H1 (cell line): ENCODE measurements at regions not wholly inside any gene's neighbourhood (a gene's known extent, or its start where the extent isn't known, plus 50 kb on each side); places are given as distances from the start of the nearest gene placed in this dataset.

Experiments used
- CTCF ChIA-PET: fragments of 300-600 bp; sonication (Branson Sonifier 250); formaldehyde crosslinking; loops from one replicate; lab custom pipeline; 2021; ENCODE audit not compliant: partially characterized antibody; lab: Charles Lee
- POLR2A ChIA-PET: fragments of 300-600 bp; sonication (Branson Sonifier 250); formaldehyde crosslinking; loops from one replicate; lab custom pipeline; 2021; ENCODE audit warnings: inconsistent platforms; ENCODE audit not compliant: partially characterized antibody; lab: Charles Lee
- DNase-seq, 2 experiments: peaks; one replicate each; pipeline versions ENCODE4 v3.0.0 to v3.0.0-alpha.2; 2010 to 2022; ENCODE audit warnings: low spot score in 2 of 2, low read depth in 1 of 2, mixed read lengths in 1 of 2
- FAIRE-seq: peaks from 2 replicates; lab custom pipeline; 2011; peaks lifted over from hg19 to GRCh38; lab: Jason Lieb, UNC
- H2AFZ ChIP-seq: 2 replicates; pipeline ENCODE4 v1.8.1; 2012; ENCODE audit warnings: low read length, inconsistent platforms
- H2AK5ac ChIP-seq: 2 replicates; pipeline ENCODE4 v1.6.1; 2013; ENCODE audit warnings: low read depth, low read length
- H2BK120ac ChIP-seq: replicated peaks from 2 replicates; pipeline ENCODE3; 2013; ENCODE audit warnings: low read depth, low read length, inconsistent platforms
- H2BK12ac ChIP-seq: 2 replicates; pipeline ENCODE4 v1.6.1; 2013; ENCODE audit warnings: low read depth, low read length
- H2BK15ac ChIP-seq: 2 replicates; pipeline ENCODE4 v1.6.1; 2013; ENCODE audit warnings: low read length
- H2BK20ac ChIP-seq: 2 replicates; pipeline ENCODE4 v1.6.1; 2013; ENCODE audit warnings: low read length
- H2BK5ac ChIP-seq: 2 replicates; pipeline ENCODE4 v1.6.1; 2013; ENCODE audit warnings: low read depth, low read length
- H3K14ac ChIP-seq: 2 replicates; pipeline ENCODE4 v1.6.1; 2013; ENCODE audit warnings: inconsistent platforms; ENCODE audit not compliant: insufficient read length
- H3K18ac ChIP-seq: 2 replicates; pipeline ENCODE4 v1.6.1; 2013; ENCODE audit warnings: low read length; ENCODE audit errors: extremely low read depth
- H3K23ac ChIP-seq: 2 replicates; pipeline ENCODE4 v1.6.1; 2013; ENCODE audit warnings: inconsistent platforms; ENCODE audit not compliant: insufficient read length
- H3K23me2 ChIP-seq: 2 replicates; pipeline ENCODE4 v1.6.1; 2013; ENCODE audit warnings: low read depth, low read length
- H3K27ac ChIP-seq: 2 replicates; pipeline ENCODE4 v1.6.1; 2011; ENCODE audit warnings: low read depth, low read length, inconsistent platforms
- H3K27me3 ChIP-seq, 4 experiments: replicated peaks in 1 of 4; 1 replicate in 1 of 4; 2 replicates in 3 of 4; pipeline versions ENCODE4 v1.6.1 to v1.8.1; 2011 to 2013; ENCODE audit warnings: low read length in 3 of 4, mild to moderate bottlenecking in 3 of 4, inconsistent platforms in 2 of 4, mixed read lengths in 2 of 4, moderate library complexity in 1 of 4; ENCODE audit not compliant: control insufficient read depth in 3 of 4, insufficient read depth in 3 of 4; ENCODE audit errors: extremely low read depth in 1 of 4
- H3K36me3 ChIP-seq, 4 experiments: 2 replicates each; pipeline versions ENCODE4 v1.6.1 to v1.8.1; 2011 to 2013; ENCODE audit warnings: mild to moderate bottlenecking in 4 of 4, low read length in 3 of 4, moderate library complexity in 2 of 4, control low read depth in 1 of 4, inconsistent platforms in 1 of 4; ENCODE audit not compliant: insufficient read depth in 4 of 4, control insufficient read depth in 2 of 4
- H3K4ac ChIP-seq: replicated peaks from 2 replicates; pipeline ENCODE3; 2013; ENCODE audit warnings: low read length, low read depth, mixed read lengths, inconsistent platforms; ENCODE audit not compliant: insufficient read length
- H3K4me1 ChIP-seq, 4 experiments: replicated peaks in 1 of 4; 1 replicate in 1 of 4; 2 replicates in 3 of 4; pipeline versions ENCODE4 v1.6.1 to v1.8.1; 2011 to 2013; ENCODE audit warnings: low read length in 3 of 4, inconsistent platforms in 2 of 4, mixed read lengths in 1 of 4; ENCODE audit not compliant: insufficient read depth in 4 of 4, control insufficient read depth in 3 of 4
- H3K4me2 ChIP-seq, 2 experiments: 2 replicates each; pipeline versions ENCODE4 v1.6.1 to v1.8.1; 2011 to 2013; ENCODE audit warnings: low read depth in 2 of 2, low read length in 2 of 2, control low read depth in 1 of 2, inconsistent platforms in 1 of 2, mild to moderate bottlenecking in 1 of 2; ENCODE audit not compliant: insufficient read depth in 1 of 2
- H3K4me3 ChIP-seq, 4 experiments: fragments of 200-600, 300-600 bp in 1 of 4; sonication (generic), shearing (Covaris generic), sonication (Bioruptor Twin) in 1 of 4; 2 replicates each; pipeline versions ENCODE4 v1.5.1 to v1.8.1; 2011 to 2016; ENCODE audit warnings: low read length in 4 of 4, low read depth in 3 of 4, control low read depth in 2 of 4, inconsistent platforms in 2 of 4, mild to moderate bottlenecking in 2 of 4, mixed read lengths in 1 of 4, moderate library complexity in 1 of 4; ENCODE audit not compliant: insufficient read depth in 2 of 4; ENCODE audit errors: extremely low read depth in 1 of 4
- H3K56ac ChIP-seq: replicated peaks from 2 replicates; pipeline ENCODE3; 2013; ENCODE audit warnings: low read depth, mild to moderate bottlenecking, mixed read lengths, low read length, inconsistent platforms; ENCODE audit not compliant: insufficient read length
- H3K79me1 ChIP-seq: 2 replicates; pipeline ENCODE4 v1.6.1; 2013; ENCODE audit warnings: low read depth, low read length, control low read depth
- H3K79me2 ChIP-seq, 2 experiments: 2 replicates each; pipeline versions ENCODE4 v1.6.1 to v1.8.1; 2012 to 2013; ENCODE audit warnings: low read length in 2 of 2, mild to moderate bottlenecking in 2 of 2, inconsistent platforms in 1 of 2; ENCODE audit not compliant: insufficient read depth in 2 of 2, control insufficient read depth in 1 of 2
- H3K9ac ChIP-seq, 4 experiments: replicated peaks in 1 of 4; 1 replicate in 1 of 4; 2 replicates in 3 of 4; pipeline versions ENCODE4 v1.6.1 to v1.8.1; 2011 to 2013; ENCODE audit warnings: low read depth in 3 of 4, low read length in 3 of 4, control low read depth in 2 of 4, mild to moderate bottlenecking in 2 of 4, moderate library complexity in 2 of 4, inconsistent platforms in 1 of 4; ENCODE audit errors: extremely low read depth in 1 of 4
- H3K9me3 ChIP-seq, 2 experiments: 2 replicates each; pipeline versions ENCODE4 v1.6.1 to v1.8.1; 2012 to 2013; ENCODE audit warnings: mild to moderate bottlenecking in 2 of 2, moderate library complexity in 2 of 2, control low read depth in 1 of 2, inconsistent platforms in 1 of 2, low read depth in 1 of 2, low read length in 1 of 2, mixed read lengths in 1 of 2; ENCODE audit not compliant: insufficient read depth in 2 of 2
- H4K20me1 ChIP-seq, 2 experiments: replicated peaks in 1 of 2; 2 replicates each; pipeline versions ENCODE3 to v1.8.1; 2011 to 2013; ENCODE audit warnings: inconsistent platforms in 2 of 2, low read length in 2 of 2, mild to moderate bottlenecking in 1 of 2; ENCODE audit not compliant: insufficient read depth in 2 of 2, control insufficient read depth in 1 of 2
- H4K5ac ChIP-seq: 2 replicates; pipeline ENCODE4 v1.6.1; 2013; ENCODE audit warnings: low read length, low read depth, mixed read lengths, inconsistent platforms; ENCODE audit not compliant: insufficient read length
- H4K8ac ChIP-seq: 2 replicates; pipeline ENCODE4 v1.8.0; 2013; ENCODE audit warnings: mild to moderate bottlenecking, moderate library complexity, low read length, inconsistent platforms; ENCODE audit not compliant: insufficient read depth; ENCODE audit errors: extremely low read depth
- H4K91ac ChIP-seq: replicated peaks from 2 replicates; pipeline ENCODE3; 2013; ENCODE audit warnings: low read length, mixed read lengths, inconsistent platforms; ENCODE audit not compliant: insufficient read length
- SIX5 ChIP-seq: IDR thresholded peaks from 2 replicates; pipeline ENCODE4 v1.6.1; 2011; ENCODE audit warnings: mild to moderate bottlenecking, low read depth, low read length
- WGBS, 2 experiments: shearing (Covaris generic) in 1 of 2; methylation state at CpG; one replicate each; pipeline versions ENCODE4 v1.1.6 to v1.1.7; 2013 to 2015; ENCODE audit warnings: low lambda C conversion rate in 2 of 2, mixed read lengths in 2 of 2, inconsistent platforms in 1 of 2, low coverage in 1 of 2, missing lambda C conversion rate in 1 of 2; ENCODE audit not compliant: insufficient replicate concordance in 2 of 2, insufficient coverage in 1 of 2, insufficient read length in 1 of 2; ENCODE audit errors: extremely low coverage in 1 of 2, missing lambda C conversion rate in 1 of 2; 5-methylcytosine and 5-hydroxymethylcytosine counted together

DNA sequence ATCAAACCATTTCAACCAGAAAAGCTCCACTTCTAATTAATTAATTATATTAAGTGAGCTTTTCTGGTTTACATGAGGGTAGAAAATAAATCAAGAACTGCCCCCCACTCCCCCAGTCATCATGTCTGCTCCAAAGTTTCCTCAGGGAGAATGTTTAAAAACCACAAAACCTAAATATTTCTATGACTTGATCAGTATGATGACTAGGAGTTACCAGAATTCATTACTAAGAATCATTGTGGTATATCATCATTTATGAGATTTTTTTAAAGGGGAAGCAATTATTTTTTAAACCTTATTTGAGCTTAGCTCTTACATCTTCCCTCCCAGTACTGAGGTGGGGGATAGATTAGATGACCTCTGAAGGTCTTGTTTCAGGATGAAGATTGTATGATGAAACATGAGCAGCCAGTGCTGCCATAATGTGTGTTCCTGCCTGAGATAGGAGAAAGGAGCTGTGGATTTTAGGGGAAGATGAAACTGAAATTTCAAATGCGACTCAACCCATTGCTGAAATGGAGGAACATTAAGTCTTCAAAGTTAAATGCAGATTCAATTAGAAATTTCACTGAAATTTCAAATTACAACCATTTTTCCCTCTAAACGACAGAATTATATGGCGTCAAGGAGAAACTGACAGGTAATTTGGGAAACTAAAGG is 401.3 kb upstream of the CADM1 start:
- Histone ChIP-seq H3K4ac (no peak overlapping the region), H2BK120ac (no peak overlapping the region), H3K14ac (no peak overlapping the region), H2AFZ (no peak overlapping the region), H4K91ac (no peak overlapping the region), H2AK5ac (no peak overlapping the region), H3K23ac (no peak overlapping the region), H3K27me3 (no peaks in the 10 kb centered on the region), H3K79me1 (no peaks in the 10 kb centered on the region), H2BK20ac (no peak overlapping the region), H3K79me2 (no peaks in the 10 kb centered on the region), H4K5ac (no peak overlapping the region), H2BK5ac (no peak overlapping the region), H3K18ac (no peak overlapping the region), H3K9me3 (no peaks in the 10 kb centered on the region), H3K23me2 (no peaks in the 10 kb centered on the region; the same call in 1 of the 2 replicates), H3K4me1 (peaks cover 0 to 12% (median 6%) of the 10 kb centered on the region in 4 experiments; a peak in 3 of 7 replicates), H3K56ac (no peak overlapping the region), H2BK15ac (no peak overlapping the region), H4K20me1 (no peaks in the 10 kb centered on the region), H3K4me2 (no peak overlapping the region), H3K36me3 (no peaks in the 10 kb centered on the region), H3K4me3 (no peak overlapping the region), H3K9ac (no peak overlapping the region), H2BK12ac (no peak overlapping the region), H4K8ac (no peak overlapping the region), H3K27ac (no peak overlapping the region)
- ChIA-PET CTCF (interaction anchor here (0.8 to 2.3 kb wide), 6 partner anchors 9 to 1086 kb away, joined by 3 to 9 read pairs (median 4); no protein-coding TSS in a partner anchor), POLR2A (no interaction called here)
- FAIRE-seq, result no peak
- no peak for TF ChIP-seq SIX5
- 90% methylated on average over 3 of the region's 3 CpGs; no CpG with 5 or more reads in 1 of the 2 experiments for WGBS, 2 experiments
- DNase-seq, result no peak
